Fibroblast of villous mesenchyme (primary cell): ENCODE measurements at regions not wholly inside any gene's neighbourhood (a gene's known extent, or its start where the extent isn't known, plus 50 kb on each side); places are given as distances from the start of the nearest gene placed in this dataset.

Experiments
- DNase-seq: peaks from one replicate; pipeline ENCODE4 v3.0.0-alpha.2; 2010; ENCODE audit warnings: low read depth
- H3K4me3 ChIP-seq: 2 replicates; pipeline ENCODE4 v1.5.1; 2011; ENCODE audit warnings: low read depth, mild to moderate bottlenecking, low read length
- CTCF ChIP-seq: IDR thresholded peaks from 2 replicates; pipeline ENCODE4 v1.5.1; 2012; ENCODE audit warnings: low read depth, mild to moderate bottlenecking, low read length; ENCODE audit not compliant: insufficient read depth

DNA sequence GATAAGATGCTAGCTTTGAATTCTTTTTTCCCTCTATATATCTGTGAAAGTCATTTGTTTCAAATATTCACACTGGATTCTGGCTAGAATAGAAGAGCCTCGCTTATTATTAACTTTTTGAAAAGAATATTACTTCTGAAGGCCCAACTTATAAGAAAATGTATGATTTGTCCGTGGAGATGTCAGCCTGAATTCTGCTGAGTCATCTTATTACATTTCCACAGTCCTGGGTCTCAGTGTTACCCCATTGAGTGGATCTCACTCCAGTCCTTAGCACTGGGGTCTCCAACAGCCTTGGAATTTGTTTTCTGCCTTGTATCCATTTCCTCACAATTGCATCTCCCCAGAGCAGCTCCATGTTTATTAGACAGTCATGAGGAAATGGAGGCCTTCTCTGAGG lies 907.9 kb downstream of the VRK1 start:
- no peak overlapping the region for H3K4me3 ChIP-seq
- no peak for TF ChIP-seq CTCF
- DNase-seq: no peak

DNA sequence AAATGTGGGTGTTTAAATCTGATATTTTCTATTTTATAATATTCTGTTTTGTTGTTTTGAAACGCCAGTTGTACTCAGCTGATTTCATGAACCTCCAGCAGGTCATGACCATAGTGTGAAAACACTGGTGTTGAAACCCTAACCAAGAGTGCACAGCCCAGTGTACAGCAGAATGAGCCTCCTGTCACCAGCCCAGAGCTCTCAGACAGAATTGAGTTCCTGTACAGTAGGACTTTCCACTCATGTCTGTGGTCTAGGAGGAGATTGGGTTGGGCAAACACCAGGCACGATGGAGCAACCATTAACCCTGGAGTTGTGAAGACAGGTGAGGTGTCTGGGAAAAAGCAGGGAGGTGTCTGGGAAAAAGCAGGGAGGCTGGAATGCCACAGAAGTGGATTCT lies 908.8 kb downstream of the VRK1 start:
- no peak for TF ChIP-seq CTCF
- no peak overlapping the region for H3K4me3 ChIP-seq
- DNase-seq: no peak

DNA sequence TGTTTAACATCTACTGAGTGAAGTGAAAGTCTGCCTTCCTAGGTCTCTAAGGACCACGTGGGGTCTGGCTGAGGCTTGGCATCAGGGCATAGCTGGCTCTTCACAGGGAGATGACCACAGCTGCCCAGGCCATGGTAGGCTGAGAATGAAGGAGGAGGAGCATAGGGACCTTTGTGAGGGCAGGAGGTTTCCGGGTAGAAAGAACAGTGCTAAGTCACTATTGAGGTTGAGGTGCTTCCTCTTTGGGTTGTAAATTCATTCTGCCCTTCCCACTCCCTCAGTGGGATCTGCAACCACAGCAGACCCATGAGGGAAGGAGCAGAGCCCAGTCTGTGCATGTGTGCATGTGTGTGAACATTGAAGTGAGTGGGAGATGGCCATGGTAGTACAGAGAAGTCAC lies 909.6 kb downstream of the VRK1 start:
- H3K4me3 ChIP-seq: no peak overlapping the region
- no peak for DNase-seq
- no peak for TF ChIP-seq CTCF

GRCh38 chr14:97707603-97708002 lies 910.4 kb downstream of the VRK1 start:
- H3K4me3 ChIP-seq: no peak overlapping the region
- no peak for TF ChIP-seq CTCF
- DNase-seq: no peak

DNA sequence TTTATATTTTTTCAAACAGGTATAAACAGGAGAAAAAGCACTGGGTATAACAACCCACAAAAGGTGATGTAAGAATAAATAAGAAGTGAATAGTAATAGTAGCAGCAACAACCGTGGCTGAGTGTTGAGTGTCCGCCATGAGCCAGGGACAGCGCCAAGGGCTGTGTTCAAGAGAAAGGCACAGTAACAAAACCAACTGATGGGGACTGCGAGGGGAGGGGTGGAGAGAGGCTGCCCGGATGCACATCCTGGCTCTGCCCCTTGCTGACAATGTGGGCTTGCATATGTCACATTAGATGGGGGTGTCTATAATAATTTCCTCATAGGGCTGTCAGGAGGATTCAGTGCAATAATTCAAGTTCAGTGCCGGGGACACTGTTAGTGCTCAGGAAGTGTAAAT lies 912.4 kb downstream of the VRK1 start:
- no peak overlapping the region for H3K4me3 ChIP-seq
- DNase-seq: no peak
- no peak for TF ChIP-seq CTCF

GRCh38 chr14:97710726-97711125 lies 913.5 kb downstream of the VRK1 start:
- TF ChIP-seq CTCF: no peak
- H3K4me3 ChIP-seq: no peak overlapping the region
- no peak for DNase-seq

- DNase-seq: no peak
- TF ChIP-seq CTCF: no peak
- H3K4me3 ChIP-seq: no peak overlapping the region
These were observed 915.3 kb downstream of the VRK1 start for GRCh38 chr14:97712471-97712870.
